HUES64 (cell line): ENCODE measurements at regions not wholly inside any gene's neighbourhood (a gene's known extent, or its start where the extent isn't known, plus 50 kb on each side); places are given as distances from the start of the nearest gene placed in this dataset.
"Not testable (repeated sequence)": the region's sequence is repeated elsewhere in the genome, so short reads cannot be mapped to it uniquely, and the experiment has no call there.

Source experiments
- H3K27ac ChIP-seq: 2 replicates; pipeline ENCODE4 v1.7.0; 2013; ENCODE audit warnings: low read depth, low read length, inconsistent platforms
- H3K27me3 ChIP-seq: 2 replicates; pipeline ENCODE4 v1.6.1; 2013; ENCODE audit warnings: mild to moderate bottlenecking, low read length; ENCODE audit not compliant: insufficient read depth
- H3K36me3 ChIP-seq: 2 replicates; pipeline ENCODE4 v1.6.1; 2013; ENCODE audit warnings: mild to moderate bottlenecking, low read length; ENCODE audit not compliant: insufficient read depth
- H3K4me1 ChIP-seq: 2 replicates; pipeline ENCODE4 v1.6.1; 2013; ENCODE audit warnings: mild to moderate bottlenecking, low read length, moderate library complexity; ENCODE audit not compliant: insufficient read depth
- H3K4me3 ChIP-seq: 2 replicates; pipeline ENCODE4 v1.5.1; 2013; ENCODE audit warnings: mild to moderate bottlenecking, low read length, moderate library complexity
- H3K9ac ChIP-seq: 2 replicates; pipeline ENCODE4 v1.6.1; 2013; ENCODE audit warnings: mild to moderate bottlenecking, low read depth, low read length
- H3K9me3 ChIP-seq: 2 replicates; pipeline ENCODE4 v1.6.1; 2013; ENCODE audit warnings: low read depth, low read length; ENCODE audit not compliant: insufficient read depth
- WGBS: fragments of 150-250, 120-280 bp; methylation state at CpG from one replicate; pipeline ENCODE4 v1.1.7; 2013; ENCODE audit warnings: missing lambda C conversion rate; 5-methylcytosine and 5-hydroxymethylcytosine counted together

DNA sequence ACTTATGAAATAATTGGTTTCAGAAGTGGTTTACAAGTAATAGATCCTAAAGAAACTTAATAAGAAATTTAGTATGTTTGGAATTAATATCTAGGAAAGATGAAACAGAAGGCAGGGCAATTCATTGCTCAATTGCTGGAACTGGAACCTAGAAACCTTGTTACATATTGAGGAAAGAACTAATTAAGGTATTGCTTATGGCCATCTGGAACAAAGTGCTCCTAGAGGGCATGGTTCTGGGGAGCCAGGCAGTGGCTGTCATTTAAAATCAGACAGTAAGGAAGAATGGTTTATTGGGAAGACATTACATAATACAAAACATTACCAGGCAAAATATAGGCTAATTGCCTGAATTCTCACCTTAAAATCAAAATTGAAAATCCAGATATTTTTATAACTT lies 224.1 kb downstream of the SLITRK6 start:
- Histone ChIP-seq H3K27me3 (no peaks in the 10 kb centered on the region), H3K9me3 (no peaks in the 10 kb centered on the region), H3K36me3 (no peaks in the 10 kb centered on the region), H3K27ac (no peak overlapping the region), H3K4me1 (peaks cover 8% of the 10 kb centered on the region; the same call in 1 of the 2 replicates), H3K4me3 (no peak overlapping the region), H3K9ac (no peak overlapping the region)

DNA sequence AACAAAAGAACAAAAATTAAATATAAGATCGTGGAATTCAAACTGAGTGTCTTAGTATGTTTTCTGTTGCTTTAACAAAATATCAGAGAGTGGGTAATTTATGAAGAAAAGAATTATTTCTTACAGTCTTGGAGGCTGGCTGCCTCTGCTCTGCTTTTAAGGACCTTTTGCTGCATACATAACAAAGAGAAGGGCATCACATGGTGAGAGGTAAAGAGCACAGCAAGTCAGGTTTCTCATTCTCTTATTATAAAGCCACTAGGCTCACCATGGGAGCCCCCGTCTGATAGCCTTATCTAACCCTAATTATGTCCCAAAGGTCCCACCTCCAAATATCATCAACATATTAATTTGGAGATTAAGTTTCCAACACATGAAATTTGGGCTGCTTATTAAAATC lies 231.3 kb downstream of the SLITRK6 start:
- H3K4me1 ChIP-seq = peaks cover 23% of the 10 kb centered on the region
- H3K27ac ChIP-seq = no peak overlapping the region
- H3K4me3 ChIP-seq = no peak overlapping the region
- WGBS = 44% methylated on average over 2 of the region's 2 CpGs
- no peaks in the 10 kb centered on the region for H3K9me3 ChIP-seq
- no peaks in the 10 kb centered on the region for H3K36me3 ChIP-seq
- no peak overlapping the region for H3K9ac ChIP-seq
- H3K27me3 ChIP-seq = no peaks in the 10 kb centered on the region

- WGBS = 96% methylated on average over 6 of the region's 6 CpGs
- Histone ChIP-seq H3K9me3 (no peaks in the 10 kb centered on the region), H3K27me3 (no peaks in the 10 kb centered on the region), H3K4me1 (peaks cover 23% of the 10 kb centered on the region), H3K9ac (no peak overlapping the region), H3K4me3 (no peak overlapping the region), H3K36me3 (no peaks in the 10 kb centered on the region), H3K27ac (no peak overlapping the region)
These were observed 233.6 kb downstream of the SLITRK6 start for GRCh38 chr13:85565652-85566051.

GRCh38 chr13:85564598-85564997 lies 234.6 kb downstream of the SLITRK6 start:
- Histone ChIP-seq H3K36me3 (no peaks in the 10 kb centered on the region), H3K27ac (no peak overlapping the region), H3K27me3 (no peaks in the 10 kb centered on the region), H3K4me1 (peaks cover 23% of the 10 kb centered on the region), H3K9me3 (no peaks in the 10 kb centered on the region), H3K4me3 (no peak overlapping the region), H3K9ac (no peak overlapping the region)
- 78% methylated on average over 1 of the region's 1 CpG for WGBS

DNA sequence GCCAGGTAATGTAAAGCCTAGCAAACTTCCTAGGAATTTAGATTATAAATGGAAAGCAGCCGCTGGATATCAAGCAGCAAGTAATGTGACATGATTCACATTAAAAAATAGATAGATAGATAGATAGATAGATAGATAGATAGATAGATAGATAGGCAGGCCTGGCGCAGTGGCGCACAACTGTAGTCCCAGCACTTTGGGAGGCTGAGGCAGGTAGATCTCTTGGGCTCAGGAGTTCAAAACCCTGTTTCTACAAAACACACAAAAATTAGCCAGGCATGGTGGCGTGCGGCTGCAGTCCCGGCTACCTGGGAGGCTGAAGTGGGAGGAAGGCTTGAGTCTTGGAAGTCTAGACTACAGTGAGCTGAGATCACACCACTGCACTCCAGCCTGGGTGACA lies 236.9 kb downstream of the SLITRK6 start:
- 94% methylated on average over 6 of the region's 6 CpGs for WGBS
- H3K36me3 ChIP-seq = no peaks in the 10 kb centered on the region
- H3K27ac ChIP-seq = no peak overlapping the region
- no peak overlapping the region for H3K9ac ChIP-seq
- H3K27me3 ChIP-seq = no peaks in the 10 kb centered on the region
- H3K4me3 ChIP-seq = no peak overlapping the region
- peaks cover 13% of the 10 kb centered on the region for H3K4me1 ChIP-seq
- no peaks in the 10 kb centered on the region for H3K9me3 ChIP-seq

DNA sequence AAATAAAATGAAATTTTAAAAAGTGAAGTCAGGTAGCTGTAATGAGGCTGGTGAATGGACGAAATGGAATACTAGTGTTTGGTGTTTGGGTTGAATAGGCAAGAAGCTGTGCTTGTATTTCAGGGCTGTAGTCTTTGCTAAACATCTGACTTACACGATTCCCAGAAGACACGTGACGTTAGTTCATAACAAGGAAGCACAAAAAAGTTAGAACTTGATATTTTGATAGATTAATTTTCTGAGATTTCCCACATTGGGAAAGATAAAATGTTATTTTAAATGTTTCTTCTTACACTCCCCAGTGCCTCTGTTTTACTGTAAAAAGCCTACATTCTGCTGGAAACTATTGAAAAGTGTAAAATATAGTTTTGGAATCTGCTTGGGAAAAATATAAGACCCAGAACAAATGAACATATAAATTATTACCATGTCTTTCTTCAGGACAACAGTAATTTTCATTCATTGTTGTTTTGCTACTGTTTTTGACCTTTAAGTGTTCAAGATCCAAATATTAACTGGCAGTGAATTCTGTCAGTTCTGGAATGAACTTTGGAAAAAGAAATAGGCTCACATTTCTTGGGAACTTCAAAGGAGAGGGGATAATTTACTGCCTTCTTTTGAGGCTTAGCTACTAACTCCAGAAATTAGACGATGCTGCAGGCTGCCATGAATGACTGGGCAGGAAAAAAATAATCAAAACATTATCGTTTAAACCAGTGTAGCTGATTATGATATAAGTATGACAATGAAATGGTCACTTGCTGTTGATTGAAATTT lies 241.3 kb downstream of the SLITRK6 start:
- no peak overlapping the region for H3K9ac ChIP-seq
- WGBS = 93% methylated on average over 6 of the region's 6 CpGs

GRCh38 chr13:85551012-85551411 lies 248.2 kb downstream of the SLITRK6 start:
- 94% methylated on average over 1 of the region's 1 CpG for WGBS
- no peak overlapping the region for H3K9ac ChIP-seq
- no peak overlapping the region for H3K4me3 ChIP-seq

More for the DNA sequence above, 241.3 kb downstream of the SLITRK6 start:
- Histone ChIP-seq H3K36me3 (no peaks in the 10 kb centered on the region), H3K27me3 (no peaks in the 10 kb centered on the region), H3K27ac (no peak overlapping the region), H3K4me1 (no peaks in the 10 kb centered on the region), H3K9me3 (no peaks in the 10 kb centered on the region), H3K4me3 (no peak overlapping the region)

GRCh38 chr13:85549819-85550218 lies 249.4 kb downstream of the SLITRK6 start:
- WGBS = 97% methylated on average over 2 of the region's 2 CpGs
- peaks cover 16% of the 10 kb centered on the region for H3K9me3 ChIP-seq
- H3K36me3 ChIP-seq = no peaks in the 10 kb centered on the region
- no peaks in the 10 kb centered on the region for H3K4me1 ChIP-seq
- H3K27ac ChIP-seq = no peak overlapping the region
- no peak overlapping the region for H3K9ac ChIP-seq
- no peak overlapping the region for H3K4me3 ChIP-seq
- no peaks in the 10 kb centered on the region for H3K27me3 ChIP-seq

More at GRCh38 chr13:85551012-85551411, 248.2 kb downstream of the SLITRK6 start:
- no peak overlapping the region for H3K27ac ChIP-seq
- no peaks in the 10 kb centered on the region for H3K27me3 ChIP-seq
- no peaks in the 10 kb centered on the region for H3K36me3 ChIP-seq
- peaks cover 16% of the 10 kb centered on the region for H3K9me3 ChIP-seq
- H3K4me1 ChIP-seq = no peaks in the 10 kb centered on the region

GRCh38 chr13:85548845-85549244 lies 250.4 kb downstream of the SLITRK6 start:
- H3K27me3 ChIP-seq, H3K9ac ChIP-seq, H3K27ac ChIP-seq, H3K4me3 ChIP-seq, H3K36me3 ChIP-seq, H3K4me1 ChIP-seq: not testable (repeated sequence)
- peaks cover 16% of the 10 kb centered on the region for H3K9me3 ChIP-seq

- 91% methylated on average over 5 of the region's 5 CpGs for WGBS
- H3K27me3 ChIP-seq = no peaks in the 10 kb centered on the region
- no peak overlapping the region for H3K27ac ChIP-seq
- no peak overlapping the region for H3K9ac ChIP-seq
- no peak overlapping the region for H3K4me3 ChIP-seq
- no peaks in the 10 kb centered on the region for H3K4me1 ChIP-seq
- peaks cover 16% of the 10 kb centered on the region for H3K9me3 ChIP-seq
- no peaks in the 10 kb centered on the region for H3K36me3 ChIP-seq
These were observed 253.4 kb downstream of the SLITRK6 start for GRCh38 chr13:85545771-85546170.

DNA sequence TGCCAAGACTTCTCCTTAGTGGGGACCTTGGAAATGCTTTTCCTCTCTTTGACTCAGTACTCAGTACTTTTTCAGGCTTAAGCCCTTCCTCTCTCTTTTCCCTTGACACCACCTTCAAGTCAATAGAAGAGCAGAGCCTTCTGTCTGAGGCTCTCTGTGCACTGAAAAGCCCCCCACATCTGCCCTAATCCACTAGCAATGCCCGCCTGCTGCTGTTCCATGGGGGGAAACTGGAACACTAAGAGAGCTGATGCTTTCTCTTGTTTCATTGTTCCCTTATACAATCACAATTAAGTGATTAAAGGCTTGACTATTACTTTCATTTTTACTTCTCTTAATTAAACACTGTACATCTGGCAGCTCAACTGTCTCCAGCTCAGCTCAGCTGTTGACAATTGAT lies 254.5 kb downstream of the SLITRK6 start:
- Histone ChIP-seq H3K27me3 (no peaks in the 10 kb centered on the region), H3K4me3 (no peak overlapping the region), H3K36me3 (no peaks in the 10 kb centered on the region), H3K4me1 (no peaks in the 10 kb centered on the region), H3K9me3 (peaks cover 16% of the 10 kb centered on the region), H3K9ac (no peak overlapping the region), H3K27ac (no peak overlapping the region)
- WGBS = 94% methylated on average over 1 of the region's 1 CpG

DNA sequence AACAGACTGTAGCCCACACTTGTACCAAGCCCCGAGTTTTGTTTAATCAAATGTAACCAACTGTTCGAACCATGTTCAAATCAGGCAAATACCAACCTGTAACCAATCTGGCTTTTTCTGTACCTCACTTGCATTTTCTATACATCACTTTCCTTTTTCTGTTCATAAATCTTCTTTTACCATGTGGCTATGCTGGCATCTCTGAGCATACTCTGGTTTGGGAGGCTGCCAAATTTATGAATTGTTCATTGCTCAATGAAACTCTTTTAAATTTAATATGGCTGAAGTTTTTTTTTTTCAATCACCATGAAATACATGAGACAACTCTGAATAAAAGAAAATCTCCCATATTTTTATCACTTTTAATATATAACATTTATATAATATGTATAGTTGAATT lies 256.1 kb downstream of the SLITRK6 start:
- 0 out of 2 replicates have a peak, but pooled peaks cover 3% of the 10 kb centered on the region for H3K9me3 ChIP-seq
- no peaks in the 10 kb centered on the region for H3K36me3 ChIP-seq
- H3K4me3 ChIP-seq = no peak overlapping the region
- no peak overlapping the region for H3K27ac ChIP-seq
- no peak overlapping the region for H3K9ac ChIP-seq
- no peaks in the 10 kb centered on the region for H3K4me1 ChIP-seq
- H3K27me3 ChIP-seq = no peaks in the 10 kb centered on the region
- 95% methylated on average over 2 of the region's 2 CpGs for WGBS
